Kidney (tissue), 13 donors: ENCODE measurements at regions not wholly inside any gene's neighbourhood (a gene's known extent, or its start where the extent isn't known, plus 50 kb on each side); places are given as distances from the start of the nearest gene placed in this dataset.

Experiments used
- DNase-seq, 5 donors: peaks; one replicate each; pipeline ENCODE4 v3.0.0-alpha.2; 2013 to 2020
- FAIRE-seq: peaks from 2 replicates; lab custom pipeline; 2012; peaks lifted over from hg19 to GRCh38; lab: Jason Lieb, UNC
- H3K27ac ChIP-seq, 2 donors: one replicate each; pipeline ENCODE4 v1.7.0; 2013; ENCODE audit warnings: low read depth in 2 of 2, low read length in 2 of 2, inconsistent platforms in 1 of 2
- H3K27me3 ChIP-seq: one replicate; pipeline ENCODE4 v1.7.1; 2013; ENCODE audit warnings: low read length, inconsistent platforms; ENCODE audit not compliant: control insufficient read depth, insufficient read depth
- H3K36me3 ChIP-seq, 3 donors: one replicate each; pipeline versions ENCODE4 v1.7.0 to v1.7.1; 2013; ENCODE audit warnings: low read length in 3 of 3, control low read depth in 1 of 3, inconsistent platforms in 1 of 3; ENCODE audit not compliant: insufficient read depth in 3 of 3, control insufficient read depth in 2 of 3
- H3K4me1 ChIP-seq, 3 donors: one replicate each; pipeline versions ENCODE4 v1.7.0 to v1.7.1; 2013; ENCODE audit warnings: low read length in 3 of 3, inconsistent platforms in 1 of 3, low read depth in 1 of 3; ENCODE audit not compliant: control insufficient read depth in 2 of 3, insufficient read depth in 2 of 3
- H3K4me3 ChIP-seq, 3 donors: one replicate each; pipeline versions ENCODE4 v1.7.0 to v1.8.1; 2013; ENCODE audit warnings: low read length in 3 of 3, control low read depth in 1 of 3, inconsistent platforms in 1 of 3
- H3K9ac ChIP-seq, 3 donors: one replicate each; pipeline versions ENCODE4 v1.7.0 to v1.7.1; 2013; ENCODE audit warnings: low read length in 3 of 3, control low read depth in 1 of 3, inconsistent platforms in 1 of 3
- H3K9me3 ChIP-seq, 3 donors: one replicate each; pipeline versions ENCODE4 v1.7.0 to v1.7.1; 2013; ENCODE audit warnings: low read length in 3 of 3, control low read depth in 1 of 3, inconsistent platforms in 1 of 3; ENCODE audit not compliant: control insufficient read depth in 2 of 3, insufficient read depth in 1 of 3
- CTCF ChIP-seq: IDR thresholded peaks from 3 replicates; pipeline ENCODE4 v1.5.1; 2012; ENCODE audit warnings: mild to moderate bottlenecking, moderate library complexity, borderline replicate concordance; ENCODE audit not compliant: insufficient read depth; ENCODE audit errors: extremely low read depth
- intact Hi-C: fragments of 100-400 bp; cut with DNase I; formaldehyde crosslinking; loops from one replicate; pipeline ENCODE4 v1.11.1; 2022
- donor health status: control.
- donor health status: control.
- donor health status: control.
- donor health status: control.
- donor health status: control.
- donor health status: DM: yes; HTN: yes; CAD: no.
- donor health status: Normal renal cell carcinoma (clear cell type).

GRCh38 chr12:91353266-91353665, 170.6 kb upstream of the DCN start:
- FAIRE-seq (no peak), DNase-seq (no peak)
- intact Hi-C loops: no loop called here
- H3K4me3 ChIP-seq: no peak overlapping the region
- no peaks in the 10 kb centered on the region for H3K9me3 ChIP-seq
- no peaks in the 10 kb centered on the region for H3K36me3 ChIP-seq
- TF ChIP-seq CTCF: no peak
- no peaks in the 10 kb centered on the region for H3K27me3 ChIP-seq
- H3K9ac ChIP-seq: no peak overlapping the region
- H3K4me1 ChIP-seq: peaks cover 0 to 2% (median 0%) of the 10 kb centered on the region in 3 donors
- H3K27ac ChIP-seq: no peak overlapping the region

- DNase-seq (no peak), FAIRE-seq (no peak)
- TF ChIP-seq CTCF: no peak
- no peaks in the 10 kb centered on the region for H3K9me3 ChIP-seq
- H3K27me3 ChIP-seq: no peaks in the 10 kb centered on the region
- H3K9ac ChIP-seq: no peak overlapping the region
- no peak overlapping the region for H3K4me3 ChIP-seq
- no peaks in the 10 kb centered on the region for H3K4me1 ChIP-seq
- intact Hi-C loops: no loop called here
- H3K36me3 ChIP-seq: no peaks in the 10 kb centered on the region
- H3K27ac ChIP-seq: no peak overlapping the region
These were observed 166.9 kb upstream of the DCN start for GRCh38 chr12:91349476-91349875.

- no peak overlapping the region for H3K4me3 ChIP-seq
- no peaks in the 10 kb centered on the region for H3K4me1 ChIP-seq
- intact Hi-C loops: no loop called here
- no peaks in the 10 kb centered on the region for H3K9me3 ChIP-seq
- peak in 2 of 5 donors; percentile 73 to 76 for DNase-seq
- TF ChIP-seq CTCF: no peak
- FAIRE-seq: no peak
- H3K36me3 ChIP-seq: no peaks in the 10 kb centered on the region
- H3K27me3 ChIP-seq: no peaks in the 10 kb centered on the region
- no peak overlapping the region for H3K27ac ChIP-seq
- no peak overlapping the region for H3K9ac ChIP-seq
These were observed 165.0 kb upstream of the DCN start for GRCh38 chr12:91347481-91348214.

- DNase-seq: no peak
- TF ChIP-seq CTCF: no peak
- no peak overlapping the region for H3K9ac ChIP-seq
- no peak overlapping the region for H3K27ac ChIP-seq
- no peak for FAIRE-seq
- intact Hi-C loops: no loop called here
- H3K27me3 ChIP-seq: no peaks in the 10 kb centered on the region
- H3K36me3 ChIP-seq: no peaks in the 10 kb centered on the region
- H3K9me3 ChIP-seq: no peaks in the 10 kb centered on the region
- H3K4me3 ChIP-seq: no peak overlapping the region
- H3K4me1 ChIP-seq: no peaks in the 10 kb centered on the region
These were observed 164.2 kb upstream of the DCN start for GRCh38 chr12:91346827-91347226.
